HEK293 (cell line): ENCODE measurements at regions not wholly inside any gene's neighbourhood (a gene's known extent, or its start where the extent isn't known, plus 50 kb on each side); places are given as distances from the start of the nearest gene placed in this dataset.

Experiments used
- CTCF ChIA-PET: fragments of 350-600 bp; formaldehyde crosslinking; extraction: SDS; loops from one replicate; lab custom pipeline; 2021; ENCODE audit warnings: antibody characterized with exemption; lab: Yijun Ruan, JAX
- POLR2A ChIA-PET: fragments of 300-600 bp; formaldehyde crosslinking; extraction: SDS; loops from one replicate; lab custom pipeline; 2020; ENCODE audit warnings: antibody characterized with exemption, inconsistent platforms; lab: Yijun Ruan, JAX
- H3K27ac ChIP-seq: fragments of 200-500 bp; sonication (Bioruptor generic); 2 replicates; pipeline ENCODE4 v1.5.1; 2014; ENCODE audit warnings: low read depth, low read length, control low read depth, inconsistent platforms; ENCODE audit errors: extremely low read depth
- H3K36me3 ChIP-seq, 2 experiments: fragments of 200-500 bp in 1 of 2; sonication (Bioruptor generic) in 1 of 2; 1 replicate in 1 of 2; 2 replicates in 1 of 2; pipeline ENCODE4 v1.5.1; 2014 to 2017; ENCODE audit warnings: inconsistent platforms in 2 of 2, low read length in 2 of 2; ENCODE audit not compliant: control insufficient read depth in 2 of 2, insufficient read depth in 1 of 2
- H3K4me1 ChIP-seq: fragments of 200-500 bp; sonication (Bioruptor generic); 2 replicates; pipeline ENCODE4 v1.5.1; 2014; ENCODE audit warnings: mild to moderate bottlenecking, low read length, inconsistent platforms; ENCODE audit not compliant: control insufficient read depth, insufficient read depth
- H3K4me3 ChIP-seq: 2 replicates; pipeline ENCODE4 v1.5.1; 2011; ENCODE audit warnings: low read depth, mild to moderate bottlenecking, control low read depth, low read length, moderate library complexity
- H3K9me3 ChIP-seq: fragments of 200-500 bp; sonication (Bioruptor generic); 2 replicates; pipeline ENCODE4 v1.5.1; 2014; ENCODE audit warnings: low read depth, low read length, inconsistent platforms; ENCODE audit not compliant: control insufficient read depth, insufficient read depth
- EGR2 ChIP-seq: fragments of 450-650 bp; formaldehyde crosslinking; IDR thresholded peaks from 2 replicates; pipeline ENCODE4 v1.5.1; 2016; ENCODE audit warnings: low read depth, missing biosample characterization, missing genetic modification characterization
- REPIN1 ChIP-seq: fragments of 450-650 bp; formaldehyde crosslinking; IDR thresholded peaks from 2 replicates; pipeline ENCODE4 v1.5.1; 2017; ENCODE audit warnings: missing biosample characterization, missing genetic modification characterization, low read depth
- TCF7L2 ChIP-seq: IDR thresholded peaks from 2 replicates; pipeline ENCODE4 v1.6.1; 2011; ENCODE audit warnings: low read depth, mild to moderate bottlenecking, inconsistent platforms, low read length, moderate library complexity, borderline replicate concordance
- TRIM28 ChIP-seq: IDR thresholded peaks from 2 replicates; pipeline ENCODE4 v1.6.1; 2011; ENCODE audit warnings: low read length, control low read depth, borderline replicate concordance
- WT1 ChIP-seq: fragments of 450-650 bp; formaldehyde crosslinking; IDR thresholded peaks from 2 replicates; pipeline ENCODE4 v1.5.1; 2016; ENCODE audit warnings: missing biosample characterization, missing genetic modification characterization
- ZEB2 ChIP-seq: fragments of 450-650 bp; formaldehyde crosslinking; IDR thresholded peaks from 2 replicates; pipeline ENCODE4 v1.5.1; 2016; ENCODE audit warnings: missing biosample characterization, missing genetic modification characterization
- ZFP37 ChIP-seq: fragments of 450-650 bp; formaldehyde crosslinking; IDR thresholded peaks from 2 replicates; pipeline ENCODE4 v1.5.1; 2016; ENCODE audit warnings: missing biosample characterization, missing genetic modification characterization
- ZNF140 ChIP-seq: fragments of 450-650 bp; formaldehyde crosslinking; IDR thresholded peaks from 2 replicates; pipeline ENCODE4 v1.5.1; 2016; ENCODE audit warnings: missing biosample characterization, missing genetic modification characterization
- ZNF155 ChIP-seq: fragments of 450-650 bp; formaldehyde crosslinking; IDR thresholded peaks from 2 replicates; pipeline ENCODE4 v1.5.1; 2016; ENCODE audit warnings: missing biosample characterization, missing genetic modification characterization
- ZNF174 ChIP-seq: fragments of 450-650 bp; formaldehyde crosslinking; IDR thresholded peaks from 2 replicates; pipeline ENCODE4 v1.5.0; 2017; ENCODE audit warnings: missing biosample characterization, mild to moderate bottlenecking, missing genetic modification characterization
- ZNF221 ChIP-seq: fragments of 450-650 bp; formaldehyde crosslinking; IDR thresholded peaks from 2 replicates; pipeline ENCODE4 v1.5.1; 2017; ENCODE audit warnings: missing biosample characterization, missing genetic modification characterization, borderline replicate concordance
- ZNF391 ChIP-seq: fragments of 450-650 bp; formaldehyde crosslinking; IDR thresholded peaks from 2 replicates; pipeline ENCODE4 v1.5.1; 2016; ENCODE audit warnings: low read depth, missing biosample characterization, missing genetic modification characterization, borderline replicate concordance
- ZNF404 ChIP-seq: fragments of 450-650 bp; formaldehyde crosslinking; IDR thresholded peaks from 2 replicates; pipeline ENCODE4 v1.5.1; 2017; ENCODE audit warnings: missing biosample characterization, missing genetic modification characterization
- ZNF423 ChIP-seq: fragments of 450-650 bp; formaldehyde crosslinking; IDR thresholded peaks from 2 replicates; pipeline ENCODE4 v1.5.1; 2016; ENCODE audit warnings: missing biosample characterization, missing genetic modification characterization
- ZNF514 ChIP-seq: fragments of 450-650 bp; formaldehyde crosslinking; IDR thresholded peaks from 2 replicates; pipeline ENCODE4 v1.5.1; 2016; ENCODE audit warnings: missing biosample characterization, missing genetic modification characterization
- ZNF600 ChIP-seq: fragments of 450-650 bp; formaldehyde crosslinking; IDR thresholded peaks from 2 replicates; pipeline ENCODE4 v1.5.1; 2016; ENCODE audit warnings: missing biosample characterization, missing genetic modification characterization
- ZNF623 ChIP-seq: fragments of 450-650 bp; formaldehyde crosslinking; IDR thresholded peaks from 2 replicates; pipeline ENCODE4 v1.5.1; 2016; ENCODE audit warnings: missing biosample characterization, missing genetic modification characterization
- ZNF626 ChIP-seq: fragments of 450-650 bp; sonication (Bioruptor Pico); formaldehyde crosslinking; IDR thresholded peaks from 2 replicates; pipeline ENCODE4 v1.5.1; 2018; ENCODE audit warnings: missing biosample characterization, missing genetic modification characterization, inconsistent platforms
- ZNF660 ChIP-seq: fragments of 450-650 bp; IDR thresholded peaks from 2 replicates; pipeline ENCODE4 v1.5.1; 2018; ENCODE audit warnings: missing biosample characterization, mild to moderate bottlenecking, missing genetic modification characterization
- ZNF670 ChIP-seq: fragments of 450-650 bp; formaldehyde crosslinking; IDR thresholded peaks from 2 replicates; pipeline ENCODE4 v1.5.1; 2016; ENCODE audit warnings: missing biosample characterization, missing genetic modification characterization, low read depth
- ZNF768 ChIP-seq: fragments of 450-650 bp; formaldehyde crosslinking; IDR thresholded peaks from 2 replicates; pipeline ENCODE4 v1.5.1; 2018; ENCODE audit warnings: missing biosample characterization, mild to moderate bottlenecking, missing genetic modification characterization
- ZNF785 ChIP-seq: fragments of 450-650 bp; formaldehyde crosslinking; IDR thresholded peaks from 2 replicates; pipeline ENCODE4 v1.5.1; 2016; ENCODE audit warnings: missing biosample characterization, missing genetic modification characterization
- ZNF792 ChIP-seq: fragments of 450-650 bp; formaldehyde crosslinking; IDR thresholded peaks from 2 replicates; pipeline ENCODE4 v1.5.1; 2016; ENCODE audit warnings: missing biosample characterization, missing genetic modification characterization
- ZSCAN16 ChIP-seq: fragments of 450-650 bp; formaldehyde crosslinking; IDR thresholded peaks from 2 replicates; pipeline ENCODE4 v1.5.1; 2016; ENCODE audit warnings: missing biosample characterization, missing genetic modification characterization
- ZSCAN23 ChIP-seq: fragments of 450-650 bp; formaldehyde crosslinking; IDR thresholded peaks from 2 replicates; pipeline ENCODE4 v1.5.1; 2016; ENCODE audit warnings: missing biosample characterization, missing genetic modification characterization
- TF ChIP-seq, protein P1 (sequence below): fragments of 450-650 bp; formaldehyde crosslinking; IDR thresholded peaks from 2 replicates; pipeline ENCODE4; 2016; ENCODE audit warnings: missing biosample characterization, missing genetic modification characterization
- TF ChIP-seq, protein P2 (sequence below): fragments of 450-650 bp; formaldehyde crosslinking; IDR thresholded peaks from 2 replicates; pipeline ENCODE4 v1.5.1; 2016; ENCODE audit warnings: missing biosample characterization, missing genetic modification characterization
- TF ChIP-seq, protein P3 (sequence below): fragments of 450-650 bp; formaldehyde crosslinking; IDR thresholded peaks from 2 replicates; pipeline ENCODE4 v1.5.1; 2016; ENCODE audit warnings: missing biosample characterization, missing genetic modification characterization, borderline replicate concordance
- TF ChIP-seq, protein P4 (sequence below): fragments of 450-650 bp; formaldehyde crosslinking; IDR thresholded peaks from 2 replicates; pipeline ENCODE4 v1.5.1; 2017; ENCODE audit warnings: missing biosample characterization, missing genetic modification characterization

DNA sequence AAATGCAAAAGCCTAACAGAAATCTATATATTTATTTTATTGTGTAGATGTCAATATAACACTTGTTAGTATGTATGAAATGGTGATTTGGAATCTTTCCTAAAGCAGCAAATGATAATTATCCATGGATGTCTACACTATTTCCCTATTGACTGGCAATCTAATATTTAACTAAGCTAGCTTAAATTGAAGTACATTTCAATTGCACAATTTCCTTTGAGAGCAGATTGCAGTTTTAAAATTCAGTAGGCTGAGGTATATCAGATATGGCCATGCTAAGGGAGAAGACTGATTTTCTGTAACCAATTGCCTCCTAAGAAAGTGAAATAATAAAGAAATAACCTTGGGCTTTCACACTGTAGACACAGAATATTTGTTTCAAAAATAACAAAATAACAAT lies 90.1 kb upstream of the KCNJ3 start (continued):
- TF ChIP-seq REPIN1 (tag by site-specific recombination) (no peak), ZEB2 (tag by site-specific recombination) (no peak), TRIM28 (no peak), ZNF785 (tag by site-specific recombination) (no peak), ZNF174 (no peak)
- TF ChIP-seq, protein P1, sequence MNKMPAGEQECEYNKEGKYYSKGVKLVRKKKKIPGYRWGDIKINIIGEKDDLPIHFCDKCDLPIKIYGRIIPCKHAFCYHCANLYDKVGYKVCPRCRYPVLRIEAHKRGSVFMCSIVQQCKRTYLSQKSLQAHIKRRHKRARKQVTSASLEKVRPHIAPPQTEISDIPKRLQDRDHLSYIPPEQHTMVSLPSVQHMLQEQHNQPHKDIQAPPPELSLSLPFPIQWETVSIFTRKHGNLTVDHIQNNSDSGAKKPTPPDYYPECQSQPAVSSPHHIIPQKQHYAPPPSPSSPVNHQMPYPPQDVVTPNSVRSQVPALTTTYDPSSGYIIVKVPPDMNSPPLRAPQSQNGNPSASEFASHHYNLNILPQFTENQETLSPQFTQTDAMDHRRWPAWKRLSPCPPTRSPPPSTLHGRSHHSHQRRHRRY (tag by site-specific recombination): no peak

DNA sequence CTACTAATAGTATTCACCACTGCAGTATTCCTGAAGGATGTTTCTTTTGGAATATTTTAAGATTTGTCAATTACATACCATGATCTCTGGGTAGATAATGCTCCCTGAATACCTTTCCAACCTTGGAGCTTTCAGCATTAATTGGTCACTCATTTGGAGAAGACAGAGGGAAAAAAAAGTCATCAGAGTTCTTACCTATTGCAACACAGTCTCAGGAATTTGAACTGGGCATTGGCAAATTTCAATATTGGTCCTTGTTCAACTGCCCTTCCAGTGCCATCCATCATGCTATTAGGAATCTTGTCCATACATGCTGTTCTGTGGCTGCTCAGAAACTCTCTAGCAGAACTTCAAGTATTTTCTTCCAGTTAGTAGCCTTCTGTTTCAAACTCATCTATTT lies 83.6 kb upstream of the KCNJ3 start:
- TF ChIP-seq WT1 (tag by site-specific recombination) (no peak), ZNF155 (no peak), EGR2 (tag by site-specific recombination) (no peak), ZNF768 (tag by site-specific recombination) (no peak), ZNF792 (tag by site-specific recombination) (no peak), ZSCAN23 (tag by site-specific recombination) (no peak), ZNF623 (tag by site-specific recombination) (no peak)
- TF ChIP-seq, protein P2, sequence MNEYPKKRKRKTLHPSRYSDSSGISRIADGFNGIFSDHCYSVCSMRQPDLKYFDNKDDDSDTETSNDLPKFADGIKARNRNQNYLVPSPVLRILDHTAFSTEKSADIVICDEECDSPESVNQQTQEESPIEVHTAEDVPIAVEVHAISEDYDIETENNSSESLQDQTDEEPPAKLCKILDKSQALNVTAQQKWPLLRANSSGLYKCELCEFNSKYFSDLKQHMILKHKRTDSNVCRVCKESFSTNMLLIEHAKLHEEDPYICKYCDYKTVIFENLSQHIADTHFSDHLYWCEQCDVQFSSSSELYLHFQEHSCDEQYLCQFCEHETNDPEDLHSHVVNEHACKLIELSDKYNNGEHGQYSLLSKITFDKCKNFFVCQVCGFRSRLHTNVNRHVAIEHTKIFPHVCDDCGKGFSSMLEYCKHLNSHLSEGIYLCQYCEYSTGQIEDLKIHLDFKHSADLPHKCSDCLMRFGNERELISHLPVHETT (tag by site-specific recombination): no peak
- TF ChIP-seq, all 188 proteins: peak for 0
- Histone ChIP-seq H3K4me3 (no peak overlapping the region), H3K4me1 (no peaks in the 10 kb centered on the region), H3K27ac (no peak overlapping the region), H3K36me3 (no peaks in the 10 kb centered on the region), H3K9me3 (no peaks in the 10 kb centered on the region)
- ChIA-PET CTCF (no interaction called here), POLR2A (no interaction called here)

DNA sequence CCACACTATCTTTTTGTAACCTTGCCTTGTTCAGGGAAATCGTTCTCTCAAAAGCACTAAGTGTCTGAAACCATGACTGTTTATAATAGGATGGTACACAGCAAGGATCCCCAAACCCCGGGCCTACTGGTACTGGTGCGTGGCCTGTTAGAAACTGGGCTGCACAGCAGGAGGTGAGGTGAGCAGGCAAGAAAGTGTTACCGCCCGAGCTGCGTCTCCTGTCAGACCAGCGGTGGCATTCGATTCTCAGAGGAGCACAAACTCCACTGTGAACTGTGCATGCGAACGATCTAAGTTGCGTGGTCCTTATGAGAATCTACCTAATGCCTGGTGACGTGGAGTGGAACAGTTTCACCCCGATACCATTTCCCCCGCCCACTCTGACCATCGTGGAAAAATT lies 81.8 kb upstream of the KCNJ3 start:
- Histone ChIP-seq H3K27ac (no peak overlapping the region), H3K4me3 (no peak overlapping the region), H3K36me3 (no peaks in the 10 kb centered on the region), H3K4me1 (no peaks in the 10 kb centered on the region), H3K9me3 (no peaks in the 10 kb centered on the region)
- no peak for TF ChIP-seq ZNF660 (tag by site-specific recombination)
- TF ChIP-seq ZNF670 (tag by site-specific recombination): no peak
- no peak for TF ChIP-seq ZNF404 (tag by site-specific recombination)
- no peak for TF ChIP-seq ZNF623 (tag by site-specific recombination)
- TF ChIP-seq ZNF423 (tag by site-specific recombination): no peak
- no peak for TF ChIP-seq ZNF514 (tag by site-specific recombination)
- no peak for TF ChIP-seq ZFP37 (tag by site-specific recombination)
- TF ChIP-seq EGR2 (tag by site-specific recombination): no peak
- no peak for TF ChIP-seq ZSCAN16 (tag by site-specific recombination)
- no peak for TF ChIP-seq ZNF140 (tag by site-specific recombination)
- no peak for TF ChIP-seq ZNF391 (tag by site-specific recombination)
- no peak for TF ChIP-seq ZNF174
- TF ChIP-seq ZNF221 (tag by site-specific recombination): no peak
- TF ChIP-seq, protein P3, sequence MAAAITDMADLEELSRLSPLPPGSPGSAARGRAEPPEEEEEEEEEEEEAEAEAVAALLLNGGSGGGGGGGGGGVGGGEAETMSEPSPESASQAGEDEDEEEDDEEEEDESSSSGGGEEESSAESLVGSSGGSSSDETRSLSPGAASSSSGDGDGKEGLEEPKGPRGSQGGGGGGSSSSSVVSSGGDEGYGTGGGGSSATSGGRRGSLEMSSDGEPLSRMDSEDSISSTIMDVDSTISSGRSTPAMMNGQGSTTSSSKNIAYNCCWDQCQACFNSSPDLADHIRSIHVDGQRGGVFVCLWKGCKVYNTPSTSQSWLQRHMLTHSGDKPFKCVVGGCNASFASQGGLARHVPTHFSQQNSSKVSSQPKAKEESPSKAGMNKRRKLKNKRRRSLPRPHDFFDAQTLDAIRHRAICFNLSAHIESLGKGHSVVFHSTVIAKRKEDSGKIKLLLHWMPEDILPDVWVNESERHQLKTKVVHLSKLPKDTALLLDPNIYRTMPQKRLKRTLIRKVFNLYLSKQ: no peak
- TF ChIP-seq, protein P4, sequence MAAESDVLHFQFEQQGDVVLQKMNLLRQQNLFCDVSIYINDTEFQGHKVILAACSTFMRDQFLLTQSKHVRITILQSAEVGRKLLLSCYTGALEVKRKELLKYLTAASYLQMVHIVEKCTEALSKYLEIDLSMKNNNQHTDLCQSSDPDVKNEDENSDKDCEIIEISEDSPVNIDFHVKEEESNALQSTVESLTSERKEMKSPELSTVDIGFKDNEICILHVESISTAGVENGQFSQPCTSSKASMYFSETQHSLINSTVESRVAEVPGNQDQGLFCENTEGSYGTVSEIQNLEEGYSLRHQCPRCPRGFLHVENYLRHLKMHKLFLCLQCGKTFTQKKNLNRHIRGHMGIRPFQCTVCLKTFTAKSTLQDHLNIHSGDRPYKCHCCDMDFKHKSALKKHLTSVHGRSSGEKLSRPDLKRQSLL: no peak
- TF ChIP-seq ZNF626: no peak
- TF ChIP-seq ZNF600: no peak
- no peak for TF ChIP-seq TCF7L2
- POLR2A ChIA-PET: no interaction called here
- CTCF ChIA-PET: no interaction called here
